Panc1 (cell line): ENCODE measurements at regions not wholly inside any gene's neighbourhood (a gene's known extent, or its start where the extent isn't known, plus 50 kb on each side); places are given as distances from the start of the nearest gene placed in this dataset.

Experiments
- TF ChIP-seq, protein P1 (sequence below): fragments of 450-650 bp; IDR thresholded peaks from 2 replicates; pipeline ENCODE4 v1.5.1; 2017; ENCODE audit warnings: mild to moderate bottlenecking
- TF ChIP-seq, protein P2 (sequence below), 2 experiments: IDR thresholded peaks; 2 replicates each; pipeline ENCODE4 v1.6.1; 2011 to 2012; ENCODE audit warnings: low read depth in 2 of 2, control low read depth in 1 of 2, low read length in 1 of 2, mild to moderate bottlenecking in 1 of 2, moderate library complexity in 1 of 2; ENCODE audit not compliant: insufficient read depth in 1 of 2

DNA sequence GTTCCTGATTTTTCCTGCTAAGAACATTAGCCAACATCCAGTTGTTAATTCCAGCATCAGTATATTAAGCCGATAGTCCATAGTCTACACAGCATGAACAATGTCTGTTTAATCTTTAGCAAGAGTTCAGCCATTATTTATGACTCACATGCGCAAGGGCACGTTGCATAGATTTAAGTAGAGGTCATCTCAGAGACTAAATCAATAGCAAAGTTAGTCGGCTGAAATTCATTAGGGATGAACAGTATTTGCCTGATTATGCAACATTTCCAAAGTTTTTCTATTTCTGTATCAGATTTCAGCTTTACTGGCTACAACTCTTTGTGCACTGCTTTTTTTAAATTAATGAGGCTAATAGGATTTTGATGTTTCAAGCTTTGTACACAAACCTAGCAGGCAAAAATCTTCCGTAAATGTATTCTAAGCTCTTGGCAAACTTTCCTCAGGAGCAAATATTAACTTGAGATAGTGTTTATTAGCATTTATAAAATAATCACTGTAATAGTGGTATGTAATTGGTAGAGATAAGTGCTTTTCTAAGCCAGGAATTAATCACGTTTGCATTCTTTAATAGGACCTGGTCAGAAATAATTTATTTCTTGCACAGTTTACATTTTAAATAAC lies 578.7 kb upstream of the ID2 start:
- TF ChIP-seq, protein P1, sequence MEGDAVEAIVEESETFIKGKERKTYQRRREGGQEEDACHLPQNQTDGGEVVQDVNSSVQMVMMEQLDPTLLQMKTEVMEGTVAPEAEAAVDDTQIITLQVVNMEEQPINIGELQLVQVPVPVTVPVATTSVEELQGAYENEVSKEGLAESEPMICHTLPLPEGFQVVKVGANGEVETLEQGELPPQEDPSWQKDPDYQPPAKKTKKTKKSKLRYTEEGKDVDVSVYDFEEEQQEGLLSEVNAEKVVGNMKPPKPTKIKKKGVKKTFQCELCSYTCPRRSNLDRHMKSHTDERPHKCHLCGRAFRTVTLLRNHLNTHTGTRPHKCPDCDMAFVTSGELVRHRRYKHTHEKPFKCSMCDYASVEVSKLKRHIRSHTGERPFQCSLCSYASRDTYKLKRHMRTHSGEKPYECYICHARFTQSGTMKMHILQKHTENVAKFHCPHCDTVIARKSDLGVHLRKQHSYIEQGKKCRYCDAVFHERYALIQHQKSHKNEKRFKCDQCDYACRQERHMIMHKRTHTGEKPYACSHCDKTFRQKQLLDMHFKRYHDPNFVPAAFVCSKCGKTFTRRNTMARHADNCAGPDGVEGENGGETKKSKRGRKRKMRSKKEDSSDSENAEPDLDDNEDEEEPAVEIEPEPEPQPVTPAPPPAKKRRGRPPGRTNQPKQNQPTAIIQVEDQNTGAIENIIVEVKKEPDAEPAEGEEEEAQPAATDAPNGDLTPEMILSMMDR = no peak
- TF ChIP-seq, protein P2, sequence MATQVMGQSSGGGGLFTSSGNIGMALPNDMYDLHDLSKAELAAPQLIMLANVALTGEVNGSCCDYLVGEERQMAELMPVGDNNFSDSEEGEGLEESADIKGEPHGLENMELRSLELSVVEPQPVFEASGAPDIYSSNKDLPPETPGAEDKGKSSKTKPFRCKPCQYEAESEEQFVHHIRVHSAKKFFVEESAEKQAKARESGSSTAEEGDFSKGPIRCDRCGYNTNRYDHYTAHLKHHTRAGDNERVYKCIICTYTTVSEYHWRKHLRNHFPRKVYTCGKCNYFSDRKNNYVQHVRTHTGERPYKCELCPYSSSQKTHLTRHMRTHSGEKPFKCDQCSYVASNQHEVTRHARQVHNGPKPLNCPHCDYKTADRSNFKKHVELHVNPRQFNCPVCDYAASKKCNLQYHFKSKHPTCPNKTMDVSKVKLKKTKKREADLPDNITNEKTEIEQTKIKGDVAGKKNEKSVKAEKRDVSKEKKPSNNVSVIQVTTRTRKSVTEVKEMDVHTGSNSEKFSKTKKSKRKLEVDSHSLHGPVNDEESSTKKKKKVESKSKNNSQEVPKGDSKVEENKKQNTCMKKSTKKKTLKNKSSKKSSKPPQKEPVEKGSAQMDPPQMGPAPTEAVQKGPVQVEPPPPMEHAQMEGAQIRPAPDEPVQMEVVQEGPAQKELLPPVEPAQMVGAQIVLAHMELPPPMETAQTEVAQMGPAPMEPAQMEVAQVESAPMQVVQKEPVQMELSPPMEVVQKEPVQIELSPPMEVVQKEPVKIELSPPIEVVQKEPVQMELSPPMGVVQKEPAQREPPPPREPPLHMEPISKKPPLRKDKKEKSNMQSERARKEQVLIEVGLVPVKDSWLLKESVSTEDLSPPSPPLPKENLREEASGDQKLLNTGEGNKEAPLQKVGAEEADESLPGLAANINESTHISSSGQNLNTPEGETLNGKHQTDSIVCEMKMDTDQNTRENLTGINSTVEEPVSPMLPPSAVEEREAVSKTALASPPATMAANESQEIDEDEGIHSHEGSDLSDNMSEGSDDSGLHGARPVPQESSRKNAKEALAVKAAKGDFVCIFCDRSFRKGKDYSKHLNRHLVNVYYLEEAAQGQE (IDR thresholded peaks at IDR 0.05; ENCODE audit: insufficient read depth in 1 of 2, low read depth in 2 of 2, low read length in 1 of 2) = no peak
